Right lobe of liver (tissue), 6 donors: ENCODE measurements at regions not wholly inside any gene's neighbourhood (a gene's known extent, or its start where the extent isn't known, plus 50 kb on each side); places are given as distances from the start of the nearest gene placed in this dataset.

Experiments
- ATAC-seq, 4 donors: fragments of 200-7000 bp; cut with Tn5 transposase; one replicate each; pipeline ENCODE4 v1.9.1; 2020; ENCODE audit warnings: mild to moderate bottlenecking in 4 of 4, moderate library complexity in 4 of 4
- DNase-seq, 3 donors: peaks; one replicate each; pipeline ENCODE4 v3.0.0-alpha.2; 2020
- H3K27ac ChIP-seq, 3 donors: fragments of 200-600 bp; one replicate each; pipeline ENCODE4 v1.8.0; 2022
- H3K27me3 ChIP-seq, 2 donors: fragments of 200-600 bp; one replicate each; pipeline ENCODE4 v1.8.0; 2022
- H3K36me3 ChIP-seq, 4 donors: fragments of 200-600 bp; sonication (generic) in 1 of 4; one replicate each; pipeline versions ENCODE4 v1.5.1 to v1.8.0; 2017 to 2022; ENCODE audit warnings: control low read depth in 1 of 4
- H3K4me1 ChIP-seq, 4 donors: fragments of 200-600 bp; sonication (generic) in 1 of 4; one replicate each; pipeline versions ENCODE4 v1.5.1 to v1.8.0; 2017 to 2022; ENCODE audit warnings: control low read depth in 1 of 4
- H3K4me3 ChIP-seq, 3 donors: fragments of 200-600 bp; one replicate each; pipeline ENCODE4 v1.8.0; 2022
- H3K9me3 ChIP-seq, 4 donors: fragments of 200-600 bp; sonication (generic) in 1 of 4; one replicate each; pipeline versions ENCODE4 v1.5.1 to v1.8.0; 2017 to 2022; ENCODE audit warnings: control low read depth in 1 of 4
- CTCF ChIP-seq, 4 donors: fragments of 200-600 bp in 3 of 4; fragments of 450-650 bp in 1 of 4; IDR thresholded peaks; one replicate each; pipeline versions ENCODE4 v1.5.1 to v1.8.0; 2016 to 2022; ENCODE audit warnings: antibody characterized with exemption in 4 of 4, mild to moderate bottlenecking in 2 of 4
- POLR2A ChIP-seq: fragments of 450-650 bp; IDR thresholded peaks from one replicate; pipeline ENCODE4 v1.6.1; 2017; ENCODE audit warnings: antibody characterized with exemption, mild to moderate bottlenecking
- WGBS: methylation state at CpG from one replicate; pipeline ENCODE4 v1.1.6; 2018; ENCODE audit warnings: low coverage, low lambda C conversion rate; ENCODE audit not compliant: insufficient coverage; ENCODE audit errors: missing lambda C conversion rate; 5-methylcytosine and 5-hydroxymethylcytosine counted together
- intact Hi-C, 2 donors: fragments of 100-400 bp; cut with DNase I; formaldehyde crosslinking; loops; one replicate each; pipeline versions ENCODE4 v1.11.2 to v1.14.1; 2022
- donor health status: DM: no; HTN: yes; CAD: no.
- donor health status: DM: no; HTN: no; CAD: no.
- donor health status: DM: no; HTN: no; CAD: no.
- donor health status: DM: no; HTN: yes; CAD: no.
- donor health status: DM: no; HTN: yes; CAD: no.

DNA sequence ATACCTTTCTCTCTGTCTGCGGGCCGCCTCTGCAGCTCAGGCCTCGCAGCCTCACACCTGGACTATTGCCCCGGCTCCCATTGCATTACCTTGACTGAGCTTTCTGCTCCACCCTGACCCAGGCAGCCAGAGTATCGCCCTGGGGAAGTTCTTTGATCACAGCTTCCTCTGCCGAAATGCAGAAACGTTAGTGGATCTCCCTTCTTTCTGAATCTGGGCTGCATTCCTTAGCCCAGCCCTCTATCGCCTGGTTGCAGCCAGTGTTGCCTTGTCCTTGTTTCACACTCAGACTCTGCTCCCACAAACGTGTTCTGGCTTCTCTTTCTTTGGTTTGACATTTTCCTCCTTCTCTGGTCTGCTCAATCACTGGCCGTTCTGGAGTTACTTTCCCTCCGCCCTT is 195.7 kb downstream of the ADAMTS15 start:
- H3K4me1 ChIP-seq = peaks cover 0 to 7% (median 0%) of the 10 kb centered on the region in 4 donors
- no peaks in the 10 kb centered on the region for H3K9me3 ChIP-seq
- TF ChIP-seq POLR2A = no peak
- no peak for TF ChIP-seq CTCF (IDR thresholded peaks at IDR 0.05)
- no peaks in the 10 kb centered on the region for H3K36me3 ChIP-seq
- H3K4me3 ChIP-seq = no peak overlapping the region
- H3K27ac ChIP-seq = no peak overlapping the region
- DNase-seq (no peak), ATAC-seq (peak in 2 of 4 donors; percentile 62 to 75)
- WGBS = 50% methylated on average over 10 of the region's 11 CpGs
- intact Hi-C loops = no loop called here
- H3K27me3 ChIP-seq = no peaks in the 10 kb centered on the region

DNA sequence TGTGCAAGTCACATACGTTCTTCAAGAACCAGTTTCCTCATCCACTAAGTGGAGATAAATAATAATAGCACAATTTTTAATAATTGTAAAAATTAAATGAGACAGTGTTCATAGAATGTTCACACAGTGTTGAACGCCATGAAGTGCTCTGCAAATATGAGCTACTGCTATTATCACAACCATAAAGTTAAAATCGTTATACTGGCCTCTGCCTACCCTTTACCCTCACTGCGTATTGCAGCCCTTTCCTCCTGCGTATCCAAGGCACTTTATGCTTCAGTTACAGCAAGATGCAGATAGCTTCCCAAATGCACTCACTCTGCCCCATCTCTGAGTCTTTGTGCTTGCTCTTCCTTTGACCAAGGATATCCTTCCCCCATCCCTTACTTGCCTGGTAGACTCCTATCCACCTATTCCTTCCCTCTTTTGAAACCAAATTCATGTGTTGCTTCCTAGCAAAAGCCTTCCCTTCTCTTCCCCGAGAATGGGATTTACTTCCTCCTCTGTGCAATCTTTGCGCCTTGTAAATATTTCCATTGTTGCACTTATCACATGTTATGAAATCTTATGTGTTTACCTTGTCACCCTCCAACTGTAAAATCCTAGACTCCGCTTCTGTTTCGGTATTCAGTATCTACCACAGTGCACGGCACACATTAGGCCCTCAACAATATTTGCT is 196.9 kb downstream of the ADAMTS15 start:
- Histone ChIP-seq H3K4me1 (peaks cover 0 to 3% (median 0%) of the 10 kb centered on the region in 4 donors), H3K27me3 (no peaks in the 10 kb centered on the region), H3K4me3 (no peak overlapping the region), H3K9me3 (no peaks in the 10 kb centered on the region), H3K36me3 (no peaks in the 10 kb centered on the region), H3K27ac (no peak overlapping the region)
- DNase-seq (no peak), ATAC-seq (peak in 1 of 4 donors; percentile 31)
- intact Hi-C loops = no loop called here
- no peak for TF ChIP-seq POLR2A
- no peak for TF ChIP-seq CTCF (IDR thresholded peaks at IDR 0.05)
- 66% methylated on average over 9 of the region's 10 CpGs for WGBS

GRCh38 chr11:130645843-130646197 is 197.4 kb downstream of the ADAMTS15 start:
- no peak overlapping the region for H3K4me3 ChIP-seq
- WGBS = 90% methylated on average over 6 of the region's 6 CpGs
- H3K27ac ChIP-seq = no peak overlapping the region
- no peaks in the 10 kb centered on the region for H3K9me3 ChIP-seq
- TF ChIP-seq CTCF (IDR thresholded peaks at IDR 0.05) (no peak), POLR2A (no peak)
- no peak for DNase-seq
- intact Hi-C loops = no loop called here
- ATAC-seq = no peak
- H3K27me3 ChIP-seq = no peaks in the 10 kb centered on the region
- peaks cover 0 to 3% (median 0%) of the 10 kb centered on the region in 4 donors for H3K4me1 ChIP-seq
- no peaks in the 10 kb centered on the region for H3K36me3 ChIP-seq

DNA sequence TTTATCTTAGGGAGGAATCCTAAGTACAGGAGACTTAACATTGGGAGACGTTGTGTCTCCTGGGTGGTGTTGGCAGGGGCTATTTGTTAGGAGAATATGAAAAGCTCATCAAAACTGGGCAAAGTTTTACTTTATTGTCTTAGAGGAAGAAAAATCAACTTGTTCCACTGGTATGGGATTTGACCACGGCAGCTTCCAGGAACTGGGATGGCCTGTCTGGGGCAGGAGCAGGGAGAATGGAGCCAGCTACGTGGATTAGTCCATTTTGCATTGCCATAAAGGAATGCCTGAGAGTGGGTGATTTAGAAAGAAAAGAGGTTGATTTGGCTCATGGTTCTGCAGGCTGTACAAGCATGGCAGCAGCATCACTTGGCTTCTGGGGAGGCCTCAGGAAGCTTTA is 198.4 kb downstream of the ADAMTS15 start:
- H3K9me3 ChIP-seq = no peaks in the 10 kb centered on the region
- H3K4me1 ChIP-seq = peaks cover 0 to 3% (median 0%) of the 10 kb centered on the region in 4 donors
- no peak overlapping the region for H3K27ac ChIP-seq
- no peak for ATAC-seq
- H3K36me3 ChIP-seq = no peaks in the 10 kb centered on the region
- H3K4me3 ChIP-seq = no peak overlapping the region
- TF ChIP-seq POLR2A = no peak
- no peak for TF ChIP-seq CTCF (IDR thresholded peaks at IDR 0.05)
- intact Hi-C loops = no loop called here
- no peak for DNase-seq
- no peaks in the 10 kb centered on the region for H3K27me3 ChIP-seq
- WGBS = 38% methylated on average over 2 of the region's 3 CpGs
